GM18868 (cell line): ENCODE measurements at regions not wholly inside any gene's neighbourhood (a gene's known extent, or its start where the extent isn't known, plus 50 kb on each side); places are given as distances from the start of the nearest gene placed in this dataset.

Experiments
- ATAC-seq: cut with Tn5 transposase; IDR thresholded peaks from one replicate; pipeline ENCODE4 v1.9.1; 2021; ENCODE audit warnings: mild to moderate bottlenecking, moderate library complexity; ENCODE audit not compliant: unreplicated experiment

GRCh38 chr14:85439696-85440328 is 90.1 kb upstream of the FLRT2 start:
- ATAC-seq: no peak

GRCh38 chr14:85441909-85442643 is 87.9 kb upstream of the FLRT2 start:
- no peak for ATAC-seq

GRCh38 chr14:85442996-85443395 is 86.9 kb upstream of the FLRT2 start:
- ATAC-seq: no peak

GRCh38 chr14:85444635-85445034 is 85.3 kb upstream of the FLRT2 start:
- ATAC-seq: no peak

- ATAC-seq: no peak
Measured at GRCh38 chr14:85445151-85445795, 84.7 kb upstream of the FLRT2 start.

GRCh38 chr14:85447883-85448282 is 82.1 kb upstream of the FLRT2 start:
- ATAC-seq: no peak

GRCh38 chr14:85451421-85451820 is 78.5 kb upstream of the FLRT2 start:
- no peak for ATAC-seq

- ATAC-seq: no peak
Measured at GRCh38 chr14:85453401-85454225, 76.3 kb upstream of the FLRT2 start.

- ATAC-seq: no peak
Measured at GRCh38 chr14:85454226-85454813, 75.6 kb upstream of the FLRT2 start.

- no peak for ATAC-seq
Measured at GRCh38 chr14:85459361-85460000, 70.5 kb upstream of the FLRT2 start.

GRCh38 chr14:85461432-85462133 is 68.4 kb upstream of the FLRT2 start:
- ATAC-seq: no peak

GRCh38 chr14:85463512-85463911 is 66.4 kb upstream of the FLRT2 start:
- no peak for ATAC-seq

- no peak for ATAC-seq
Measured at GRCh38 chr14:85464135-85464895, 65.6 kb upstream of the FLRT2 start.

GRCh38 chr14:85466678-85467077 is 63.3 kb upstream of the FLRT2 start:
- ATAC-seq: no peak

- no peak for ATAC-seq
Measured at GRCh38 chr14:85468816-85469215, 61.1 kb upstream of the FLRT2 start.

GRCh38 chr14:85471156-85471555 is 58.8 kb upstream of the FLRT2 start:
- no peak for ATAC-seq

GRCh38 chr14:85471744-85472143 is 58.2 kb upstream of the FLRT2 start:
- ATAC-seq: no peak

GRCh38 chr14:85474431-85474830 is 55.5 kb upstream of the FLRT2 start:
- no peak for ATAC-seq

- no peak for ATAC-seq
Measured at GRCh38 chr14:85475113-85475512, 54.8 kb upstream of the FLRT2 start.
